Lower leg skin (tissue), 4 donors: ENCODE measurements at regions not wholly inside any gene's neighbourhood (a gene's known extent, or its start where the extent isn't known, plus 50 kb on each side); places are given as distances from the start of the nearest gene placed in this dataset.

ENCODE experiments used
- DNase-seq, 2 donors: peaks; one replicate each; pipeline ENCODE4 v3.0.0-alpha.2; 2019; ENCODE audit warnings: low spot score in 2 of 2
- H3K4me3 ChIP-seq: fragments of 200-600 bp; sonication (generic); 2 replicates; pipeline ENCODE4 v1.5.1; 2017; ENCODE audit warnings: mild to moderate bottlenecking, low read depth; ENCODE audit not compliant: poor library complexity, severe bottlenecking
- CTCF ChIP-seq, 3 donors: fragments of 450-650 bp; IDR thresholded peaks; one replicate each; pipeline ENCODE4 v1.5.1; 2016; ENCODE audit warnings: antibody characterized with exemption in 3 of 3, mild to moderate bottlenecking in 3 of 3, moderate library complexity in 2 of 3
- POLR2A ChIP-seq, 2 donors: fragments of 450-650 bp; IDR thresholded peaks; one replicate each; pipeline ENCODE4 v1.6.1; 2016 to 2017; ENCODE audit warnings: antibody characterized with exemption in 2 of 2, mild to moderate bottlenecking in 1 of 2, moderate library complexity in 1 of 2
- WGBS, 2 donors: methylation state at CpG; one replicate each; pipeline ENCODE4 v1.1.5; 2018; 5-methylcytosine and 5-hydroxymethylcytosine counted together
- intact Hi-C: fragments of 100-400 bp; cut with DNase I; formaldehyde crosslinking; loops from one replicate; pipeline ENCODE4 v1.15.0; 2023; ENCODE audit warnings: low total_unique reads

- DNase-seq: no peak
- intact Hi-C loops: no loop called here
- TF ChIP-seq POLR2A (IDR thresholded peaks at IDR 0.05): no peak
- TF ChIP-seq CTCF (IDR thresholded peaks at IDR 0.05): no peak
- 93 to 97% methylated on average over 6 of the region's 6 CpGs for WGBS, 2 donors
- no peak overlapping the region for H3K4me3 ChIP-seq
Observed at GRCh38 chr21:38651570-38651969, 153.3 kb upstream of the ERG start.

- no peak overlapping the region for H3K4me3 ChIP-seq
- WGBS, 2 donors: 89 to 92% methylated on average over 6 of the region's 6 CpGs
- TF ChIP-seq CTCF (IDR thresholded peaks at IDR 0.05): no peak
- no peak for TF ChIP-seq POLR2A (IDR thresholded peaks at IDR 0.05)
- intact Hi-C loops: no loop called here
- DNase-seq: no peak
Observed at GRCh38 chr21:38652396-38652795, 153.3 kb upstream of the ETS2 start.

GRCh38 chr21:38654580-38654979 is 151.1 kb upstream of the ETS2 start:
- WGBS, 2 donors: 88 to 90% methylated on average over 1 of the region's 1 CpG
- H3K4me3 ChIP-seq: no peak overlapping the region
- no peak for DNase-seq
- intact Hi-C loops: no loop called here
- no peak for TF ChIP-seq CTCF (IDR thresholded peaks at IDR 0.05)
- TF ChIP-seq POLR2A (IDR thresholded peaks at IDR 0.05): no peak

- TF ChIP-seq POLR2A (IDR thresholded peaks at IDR 0.05) (no peak), CTCF (IDR thresholded peaks at IDR 0.05) (no peak)
- no peak overlapping the region for H3K4me3 ChIP-seq
- WGBS, 2 donors: 77 to 81% methylated on average over 4 of the region's 4 CpGs
- intact Hi-C loops: no loop called here
- DNase-seq: no peak
Observed at GRCh38 chr21:38658511-38658910, 147.2 kb upstream of the ETS2 start.

- TF ChIP-seq POLR2A (IDR thresholded peaks at IDR 0.05) (no peak), CTCF (IDR thresholded peaks at IDR 0.05) (no peak)
- no peak overlapping the region for H3K4me3 ChIP-seq
- 34 to 42% methylated on average over 16 of the region's 16 CpGs for WGBS, 2 donors
- intact Hi-C loops: no loop called here
- DNase-seq: no peak
Observed at GRCh38 chr21:38659936-38660332, 145.8 kb upstream of the ETS2 start.
